ENCODE measurements at regions not wholly inside any gene's neighbourhood (a gene's known extent, or its start where the extent isn't known, plus 50 kb on each side); places are given as distances from the start of the nearest gene placed in this dataset.

DNA sequence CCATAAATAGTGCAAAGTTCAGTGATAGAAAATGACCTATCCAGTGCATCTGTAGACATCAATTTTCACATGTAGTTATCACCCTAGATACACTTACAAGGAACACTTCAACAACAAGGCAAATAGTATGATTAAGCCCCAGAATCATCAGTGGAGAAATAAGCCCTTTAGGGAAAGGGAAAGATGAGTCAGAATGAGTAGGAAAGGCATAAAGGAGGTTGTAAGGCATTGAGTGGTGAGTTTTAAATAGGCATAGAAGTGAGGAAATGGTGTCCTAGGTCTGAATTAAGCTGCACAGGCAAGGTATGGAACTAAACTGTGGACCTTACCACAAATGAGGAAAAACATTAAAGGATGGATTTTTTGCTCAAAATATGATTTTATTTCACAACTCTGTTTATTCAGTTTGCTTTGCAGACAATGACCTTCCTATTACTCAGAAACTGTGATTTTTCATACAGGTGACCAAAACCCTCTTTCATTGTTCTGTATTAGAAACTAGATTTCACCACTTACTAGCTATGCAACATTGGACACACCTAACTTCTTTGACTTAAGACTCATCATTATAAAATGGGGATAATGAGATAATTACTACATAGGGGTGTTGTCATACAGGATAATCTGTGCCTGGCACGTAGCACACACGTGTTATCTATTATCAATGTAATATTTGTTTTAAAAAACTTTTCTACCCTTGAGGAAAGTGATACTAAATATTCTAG lies 57.0 kb upstream of the MAP9 start:
- H3K27me3 ChIP-seq (replicated peaks; ENCODE audit: insufficient read depth, low read depth, low read length, poor library complexity), result no peaks in the 10 kb centered on the region
- no peak overlapping the region for H3K4me3 ChIP-seq (ENCODE audit: low read depth, low read length, poor library complexity, severe bottlenecking)
- POLR2A ChIA-PET (ENCODE audit: low non-redundant PET), result no interaction called here
- H3K27ac ChIP-seq (ENCODE audit: low read depth, low read length, poor library complexity, severe bottlenecking), result no peak overlapping the region
- H3K9me3 ChIP-seq (ENCODE audit: low read depth, low read length, poor library complexity, severe bottlenecking), result no peaks in the 10 kb centered on the region
- no peak for DNase-seq (ENCODE audit: low spot score)
- H3K36me3 ChIP-seq (ENCODE audit: insufficient read depth, low read length, poor library complexity, severe bottlenecking), result no peaks in the 10 kb centered on the region
- no TSS peak for BruUV-seq (replicated peaks)
- CTCF ChIA-PET, result no interaction called here
- H3K4me1 ChIP-seq (ENCODE audit: insufficient read depth, low read length, poor library complexity, severe bottlenecking), result no peaks in the 10 kb centered on the region
- intact Hi-C loops (cut with micrococcal nuclease; ENCODE audit: unreplicated experiment), result no loop called here
- TF ChIP-seq, protein P1, sequence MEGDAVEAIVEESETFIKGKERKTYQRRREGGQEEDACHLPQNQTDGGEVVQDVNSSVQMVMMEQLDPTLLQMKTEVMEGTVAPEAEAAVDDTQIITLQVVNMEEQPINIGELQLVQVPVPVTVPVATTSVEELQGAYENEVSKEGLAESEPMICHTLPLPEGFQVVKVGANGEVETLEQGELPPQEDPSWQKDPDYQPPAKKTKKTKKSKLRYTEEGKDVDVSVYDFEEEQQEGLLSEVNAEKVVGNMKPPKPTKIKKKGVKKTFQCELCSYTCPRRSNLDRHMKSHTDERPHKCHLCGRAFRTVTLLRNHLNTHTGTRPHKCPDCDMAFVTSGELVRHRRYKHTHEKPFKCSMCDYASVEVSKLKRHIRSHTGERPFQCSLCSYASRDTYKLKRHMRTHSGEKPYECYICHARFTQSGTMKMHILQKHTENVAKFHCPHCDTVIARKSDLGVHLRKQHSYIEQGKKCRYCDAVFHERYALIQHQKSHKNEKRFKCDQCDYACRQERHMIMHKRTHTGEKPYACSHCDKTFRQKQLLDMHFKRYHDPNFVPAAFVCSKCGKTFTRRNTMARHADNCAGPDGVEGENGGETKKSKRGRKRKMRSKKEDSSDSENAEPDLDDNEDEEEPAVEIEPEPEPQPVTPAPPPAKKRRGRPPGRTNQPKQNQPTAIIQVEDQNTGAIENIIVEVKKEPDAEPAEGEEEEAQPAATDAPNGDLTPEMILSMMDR (conservative IDR thresholded peaks at IDR 0.05; ENCODE audit: low read depth, low read length), result no peak
- TF ChIP-seq EZH2 (IDR thresholded peaks at IDR 0.05; ENCODE audit: borderline replicate concordance, low read depth, low read length, poor library complexity, severe bottlenecking), result no peak

DNA sequence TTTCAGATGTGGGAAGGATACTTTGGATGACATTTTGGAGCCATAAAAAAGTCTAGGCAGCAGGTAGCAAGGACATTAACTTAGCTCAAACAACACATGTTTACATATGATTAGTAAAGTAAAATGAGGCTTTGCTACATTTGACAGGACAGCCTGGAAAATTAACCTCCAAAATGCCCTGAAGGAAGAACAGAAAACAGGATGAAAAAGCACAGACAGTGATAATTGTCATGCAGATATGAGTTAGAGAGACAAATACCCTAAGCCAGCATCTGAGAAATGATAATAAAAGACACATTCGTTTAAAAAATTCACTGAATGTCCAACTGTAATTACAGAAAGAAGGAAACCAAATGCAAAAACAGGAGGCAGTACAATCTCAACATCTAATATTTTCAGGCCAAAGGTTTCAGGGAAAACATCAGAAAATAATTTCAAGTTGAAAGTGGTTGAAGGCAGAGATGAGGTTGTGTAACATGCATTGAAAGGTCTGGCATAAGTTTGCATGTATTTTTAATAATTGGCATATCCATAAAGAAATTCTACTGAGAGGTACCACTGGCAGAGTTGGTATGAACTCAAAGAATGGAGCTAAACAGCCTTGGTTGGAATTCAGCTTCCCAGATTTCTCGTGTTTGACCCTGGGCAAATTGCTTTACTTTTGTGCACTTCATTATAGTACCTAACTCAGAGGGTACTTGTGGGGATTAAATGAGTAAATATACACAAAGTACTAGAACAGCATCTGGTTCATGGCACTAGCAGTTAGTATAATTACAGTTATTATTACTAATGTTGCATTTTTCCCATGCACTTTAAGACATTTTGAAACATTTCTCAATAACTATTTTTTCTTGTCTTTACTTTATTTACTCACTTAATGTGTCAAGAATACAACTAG lies 54.4 kb upstream of the MAP9 start:
- no peak for DNase-seq (ENCODE audit: low spot score)
- Histone ChIP-seq H3K27me3 (replicated peaks; ENCODE audit: insufficient read depth, low read depth, low read length, poor library complexity) (no peaks in the 10 kb centered on the region), H3K9me3 (ENCODE audit: low read depth, low read length, poor library complexity, severe bottlenecking) (peaks cover 4% of the 10 kb centered on the region), H3K36me3 (ENCODE audit: insufficient read depth, low read length, poor library complexity, severe bottlenecking) (no peaks in the 10 kb centered on the region), H3K4me1 (ENCODE audit: insufficient read depth, low read length, poor library complexity, severe bottlenecking) (no peaks in the 10 kb centered on the region), H3K27ac (ENCODE audit: low read depth, low read length, poor library complexity, severe bottlenecking) (no peak overlapping the region), H3K4me3 (ENCODE audit: low read depth, low read length, poor library complexity, severe bottlenecking) (no peak overlapping the region)
- intact Hi-C loops (cut with micrococcal nuclease; ENCODE audit: unreplicated experiment), result no loop called here
- no TSS peak for BruUV-seq (replicated peaks)
- CTCF ChIA-PET, result no interaction called here
- TF ChIP-seq, protein P1 (conservative IDR thresholded peaks at IDR 0.05; ENCODE audit: low read depth, low read length), result no peak
- TF ChIP-seq EZH2 (IDR thresholded peaks at IDR 0.05; ENCODE audit: borderline replicate concordance, low read depth, low read length, poor library complexity, severe bottlenecking), result no peak
- POLR2A ChIA-PET (ENCODE audit: low non-redundant PET), result no interaction called here

DNA sequence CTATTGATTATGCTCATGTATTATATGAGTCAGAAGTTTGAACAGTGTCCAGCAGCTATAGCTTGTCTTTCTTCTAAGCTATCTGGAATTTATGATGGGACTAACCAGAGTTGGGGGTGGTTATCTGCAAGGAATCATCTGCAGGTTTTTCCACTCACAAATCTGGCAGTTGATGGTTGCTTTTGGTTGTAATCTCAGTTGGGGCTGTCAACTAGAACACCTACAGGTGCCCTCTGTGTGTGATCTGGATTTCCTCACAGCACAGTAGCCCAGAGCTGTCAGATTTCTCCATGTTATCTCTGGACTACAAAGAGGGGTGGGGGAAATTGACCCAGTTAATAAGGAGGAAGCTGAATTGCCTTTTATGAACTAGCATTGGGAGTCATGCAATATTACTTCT lies 51.4 kb upstream of the MAP9 start:
- intact Hi-C loops (cut with micrococcal nuclease; ENCODE audit: unreplicated experiment), result no loop called here
- Histone ChIP-seq H3K9me3 (ENCODE audit: low read depth, low read length, poor library complexity, severe bottlenecking) (peaks cover 4% of the 10 kb centered on the region), H3K27ac (ENCODE audit: low read depth, low read length, poor library complexity, severe bottlenecking) (no peak overlapping the region), H3K36me3 (ENCODE audit: insufficient read depth, low read length, poor library complexity, severe bottlenecking) (no peaks in the 10 kb centered on the region), H3K27me3 (replicated peaks; ENCODE audit: insufficient read depth, low read depth, low read length, poor library complexity) (no peaks in the 10 kb centered on the region), H3K4me3 (ENCODE audit: low read depth, low read length, poor library complexity, severe bottlenecking) (no peak overlapping the region), H3K4me1 (ENCODE audit: insufficient read depth, low read length, poor library complexity, severe bottlenecking) (no peaks in the 10 kb centered on the region)
- no peak for DNase-seq (ENCODE audit: low spot score)
- ChIA-PET CTCF (no interaction called here), POLR2A (ENCODE audit: low non-redundant PET) (no interaction called here)
- BruUV-seq (replicated peaks), result no TSS peak
- no peak for TF ChIP-seq EZH2 (IDR thresholded peaks at IDR 0.05; ENCODE audit: borderline replicate concordance, low read depth, low read length, poor library complexity, severe bottlenecking)
- TF ChIP-seq, protein P1 (conservative IDR thresholded peaks at IDR 0.05; ENCODE audit: low read depth, low read length), result no peak
